ENCODE measurements at regions not wholly inside any gene's neighbourhood (a gene's known extent, or its start where the extent isn't known, plus 50 kb on each side); places are given as distances from the start of the nearest gene placed in this dataset.
A peak's percentile ranks its signal among the peaks of the same experiment; 100 is the strongest.

DNA sequence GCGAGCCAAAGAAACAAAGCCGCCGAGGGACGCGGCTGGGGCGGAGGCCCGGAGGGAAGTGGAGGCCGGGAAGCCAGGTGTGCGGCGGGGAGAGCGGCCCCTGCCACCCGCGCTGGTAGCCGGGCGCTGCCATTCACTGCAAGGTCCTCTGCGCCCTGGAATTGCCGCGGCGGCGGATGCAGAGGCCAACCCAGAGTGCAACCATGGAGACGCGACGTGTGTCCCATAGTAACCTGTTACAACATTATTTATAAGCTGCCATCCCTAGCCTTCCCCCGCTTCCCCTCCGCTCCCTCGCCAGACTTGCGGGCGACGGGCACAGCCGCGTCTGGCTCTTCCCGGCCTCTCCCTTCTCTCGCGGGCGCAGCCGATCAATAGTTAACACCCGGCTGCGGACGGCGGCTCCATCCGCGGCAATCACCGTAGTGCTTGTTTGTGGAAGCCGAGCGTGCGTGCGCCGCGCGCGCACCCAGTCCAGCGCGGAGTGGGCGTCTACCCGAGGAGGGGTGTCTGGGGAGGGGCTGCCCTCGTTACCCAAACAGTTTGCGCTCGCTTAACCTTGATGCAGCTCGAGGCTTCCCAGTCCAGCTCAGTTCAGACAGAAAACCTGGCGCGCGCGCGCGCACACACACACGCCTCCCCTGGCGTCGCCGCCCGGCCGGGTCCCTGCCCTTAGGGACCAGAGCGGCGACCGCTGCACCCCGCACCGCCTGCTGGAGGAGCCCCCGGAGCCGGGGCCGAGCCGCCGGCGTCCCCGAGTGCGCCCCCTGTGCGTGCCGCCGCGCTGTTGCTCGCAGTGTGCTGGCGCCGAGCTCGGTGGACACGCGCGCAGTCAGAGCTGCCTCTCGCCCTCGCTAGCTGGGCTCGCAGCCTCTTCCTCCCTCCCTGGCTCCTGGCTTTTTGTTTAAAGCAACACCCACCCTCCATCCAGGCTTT is 165.4 kb upstream of the DPP6 start:
- Histone ChIP-seq H3K9me3 (ENCODE audit: low read depth) (no peaks in the 10 kb centered on the region), H3K27ac (no peak overlapping the region), H3F3A (ENCODE audit: low read depth) (no peaks in the 10 kb centered on the region), H3K4me2 (peak overlapping the region; percentile 87), H3K9ac (no peak overlapping the region), H3K27me3 (peaks cover 66% of the 10 kb centered on the region), H3K4me1 (peaks cover 3% of the 10 kb centered on the region), H2AFZ (replicated peaks) (peak overlapping the region; percentile 64), H3K36me3 (no peaks in the 10 kb centered on the region), H3K79me2 (ENCODE audit: low read depth) (no peaks in the 10 kb centered on the region), H4K20me1 (ENCODE audit: low read depth) (no peaks in the 10 kb centered on the region), H3K4me3 (peak overlapping the region; percentile 56)
- peak; percentile 78 for DNase-seq (ENCODE audit: low spot score)
- Mint-ChIP-seq H3K4me1 (peaks cover 5% of the 10 kb centered on the region), H3K4me3 (peak overlapping the region; percentile 80), H3K27ac (no peak overlapping the region), H3K36me3 (no peaks in the 10 kb centered on the region), H3K27me3 (ENCODE audit: insufficient read depth, low read depth) (peaks cover 32% of the 10 kb centered on the region), H3K9me3 (peaks cover 26% of the 10 kb centered on the region)
- TF ChIP-seq, protein P1, sequence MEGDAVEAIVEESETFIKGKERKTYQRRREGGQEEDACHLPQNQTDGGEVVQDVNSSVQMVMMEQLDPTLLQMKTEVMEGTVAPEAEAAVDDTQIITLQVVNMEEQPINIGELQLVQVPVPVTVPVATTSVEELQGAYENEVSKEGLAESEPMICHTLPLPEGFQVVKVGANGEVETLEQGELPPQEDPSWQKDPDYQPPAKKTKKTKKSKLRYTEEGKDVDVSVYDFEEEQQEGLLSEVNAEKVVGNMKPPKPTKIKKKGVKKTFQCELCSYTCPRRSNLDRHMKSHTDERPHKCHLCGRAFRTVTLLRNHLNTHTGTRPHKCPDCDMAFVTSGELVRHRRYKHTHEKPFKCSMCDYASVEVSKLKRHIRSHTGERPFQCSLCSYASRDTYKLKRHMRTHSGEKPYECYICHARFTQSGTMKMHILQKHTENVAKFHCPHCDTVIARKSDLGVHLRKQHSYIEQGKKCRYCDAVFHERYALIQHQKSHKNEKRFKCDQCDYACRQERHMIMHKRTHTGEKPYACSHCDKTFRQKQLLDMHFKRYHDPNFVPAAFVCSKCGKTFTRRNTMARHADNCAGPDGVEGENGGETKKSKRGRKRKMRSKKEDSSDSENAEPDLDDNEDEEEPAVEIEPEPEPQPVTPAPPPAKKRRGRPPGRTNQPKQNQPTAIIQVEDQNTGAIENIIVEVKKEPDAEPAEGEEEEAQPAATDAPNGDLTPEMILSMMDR (IDR thresholded peaks at IDR 0.05): peak; percentile 66
- TF ChIP-seq EZH2 (IDR thresholded peaks at IDR 0.05) (peak; percentile 73), EZH2phosphoT487 (IDR thresholded peaks at IDR 0.05) (peak; percentile 50)

DNA sequence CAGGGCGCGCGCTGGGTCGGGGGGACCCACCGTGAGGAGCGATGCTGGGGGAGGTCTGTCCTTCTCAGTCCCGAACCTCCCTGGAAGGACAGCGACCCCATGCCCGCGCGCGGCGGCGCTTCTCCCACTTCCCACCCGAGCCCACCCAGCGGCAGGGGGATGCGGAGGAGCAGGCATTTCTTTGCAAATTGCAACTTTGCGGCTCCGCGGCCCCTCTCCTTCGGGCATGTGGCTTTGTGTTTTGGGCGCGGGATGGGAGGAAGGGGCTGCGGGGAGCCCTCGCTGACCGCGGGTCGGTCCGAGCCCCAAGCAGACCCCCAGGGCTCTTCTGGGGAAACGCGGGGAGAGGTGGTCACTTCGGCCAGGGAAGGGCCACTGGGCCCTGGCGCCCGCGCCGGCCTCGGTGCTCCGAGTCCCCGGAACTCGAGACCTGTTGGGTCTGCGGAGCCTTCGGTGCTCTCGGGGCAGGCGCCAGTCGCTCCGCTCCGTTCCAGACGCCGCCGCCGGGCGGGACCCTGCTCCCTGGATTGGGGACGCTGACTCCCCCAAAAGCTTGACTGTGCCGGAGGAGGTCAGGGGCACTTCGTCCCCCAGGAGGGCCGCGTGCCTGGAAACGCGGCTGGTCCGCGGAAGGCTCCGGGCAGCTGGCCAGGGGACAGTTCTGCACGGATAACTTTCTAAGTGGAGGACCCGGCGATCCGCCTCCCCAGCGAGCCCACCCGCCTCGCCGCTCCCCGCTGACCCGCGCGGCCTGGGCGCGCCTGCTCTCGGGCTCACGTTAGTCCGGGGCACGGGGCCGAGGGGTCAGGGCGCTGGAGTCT is 164.2 kb upstream of the DPP6 start:
- peak overlapping the region; percentile 76 for H2AFZ ChIP-seq (replicated peaks)
- H3K4me1 ChIP-seq: peaks cover 3% of the 10 kb centered on the region
- peaks cover 5% of the 10 kb centered on the region for H3K4me1 Mint-ChIP-seq
- TF ChIP-seq, protein P1 (IDR thresholded peaks at IDR 0.05): no peak
- TF ChIP-seq EZH2phosphoT487 (IDR thresholded peaks at IDR 0.05) (peak; percentile 69), EZH2 (IDR thresholded peaks at IDR 0.05) (peak; percentile 55)
- no peaks in the 10 kb centered on the region for H4K20me1 ChIP-seq (ENCODE audit: low read depth)
- no peaks in the 10 kb centered on the region for H3F3A ChIP-seq (ENCODE audit: low read depth)
- H3K9me3 Mint-ChIP-seq: peaks cover 24% of the 10 kb centered on the region
- H3K79me2 ChIP-seq (ENCODE audit: low read depth): no peaks in the 10 kb centered on the region
- H3K27ac ChIP-seq: no peak overlapping the region
- peak overlapping the region; percentile 87 for H3K4me2 ChIP-seq
- H3K9me3 ChIP-seq (ENCODE audit: low read depth): no peaks in the 10 kb centered on the region
- H3K9ac ChIP-seq: no peak overlapping the region
- H3K36me3 ChIP-seq: no peaks in the 10 kb centered on the region
- peak; percentile 28 for DNase-seq (ENCODE audit: low spot score)
- peaks cover 64% of the 10 kb centered on the region for H3K27me3 ChIP-seq
- H3K4me3 Mint-ChIP-seq: peak overlapping the region; percentile 80
- H3K27ac Mint-ChIP-seq: no peak overlapping the region
- peak overlapping the region; percentile 56 for H3K4me3 ChIP-seq
- no peaks in the 10 kb centered on the region for H3K36me3 Mint-ChIP-seq
- peaks cover 32% of the 10 kb centered on the region for H3K27me3 Mint-ChIP-seq (ENCODE audit: insufficient read depth, low read depth)

DNA sequence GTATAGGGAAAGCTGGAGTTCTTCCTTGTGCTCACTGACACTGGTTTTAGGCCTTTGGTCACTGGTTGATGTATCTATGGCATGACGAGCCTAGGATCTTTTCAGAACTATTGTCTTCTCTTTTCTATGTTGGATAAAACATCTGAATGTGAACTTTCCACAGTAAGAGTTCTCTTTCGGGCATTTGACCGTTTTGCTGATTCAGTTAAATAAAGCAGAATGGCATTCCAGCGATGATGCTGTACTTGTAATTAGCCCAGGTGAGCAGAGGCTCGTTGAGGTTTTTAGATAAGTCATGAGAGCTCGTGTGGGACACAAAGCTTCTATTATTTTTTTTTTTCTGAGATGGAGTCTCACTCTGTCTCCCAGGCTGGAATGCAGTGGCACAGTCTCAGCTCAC is 160.2 kb upstream of the DPP6 start:
- peaks cover 35% of the 10 kb centered on the region for H3K27me3 ChIP-seq
- no peak overlapping the region for H3K4me3 Mint-ChIP-seq

More for the DNA sequence above, 160.2 kb upstream of the DPP6 start:
- peaks cover 3% of the 10 kb centered on the region for H3K4me1 ChIP-seq
- H3K9me3 Mint-ChIP-seq: peaks cover 17% of the 10 kb centered on the region
- H3K4me3 ChIP-seq: no peak overlapping the region
- H3K36me3 ChIP-seq: no peaks in the 10 kb centered on the region
- no peak for DNase-seq (ENCODE audit: low spot score)
- no peaks in the 10 kb centered on the region for H3F3A ChIP-seq (ENCODE audit: low read depth)
- H3K27ac ChIP-seq: no peak overlapping the region
- H3K4me1 Mint-ChIP-seq: no peaks in the 10 kb centered on the region
- no peaks in the 10 kb centered on the region for H3K9me3 ChIP-seq (ENCODE audit: low read depth)
- H3K4me2 ChIP-seq: no peak overlapping the region
- no peak overlapping the region for H3K9ac ChIP-seq
- no peak overlapping the region for H2AFZ ChIP-seq (replicated peaks)
- H4K20me1 ChIP-seq (ENCODE audit: low read depth): no peaks in the 10 kb centered on the region
- H3K27me3 Mint-ChIP-seq (ENCODE audit: insufficient read depth, low read depth): peaks cover 19% of the 10 kb centered on the region
- H3K79me2 ChIP-seq (ENCODE audit: low read depth): no peaks in the 10 kb centered on the region
- no peaks in the 10 kb centered on the region for H3K36me3 Mint-ChIP-seq
- H3K27ac Mint-ChIP-seq: no peak overlapping the region
- TF ChIP-seq, protein P1 (IDR thresholded peaks at IDR 0.05): no peak
- TF ChIP-seq EZH2phosphoT487 (IDR thresholded peaks at IDR 0.05) (no peak), EZH2 (IDR thresholded peaks at IDR 0.05) (no peak)

Measured in neural progenitor cell (in vitro differentiated cells).